ENCODE measurements at regions not wholly inside any gene's neighbourhood (a gene's known extent, or its start where the extent isn't known, plus 50 kb on each side); places are given as distances from the start of the nearest gene placed in this dataset.

DNA sequence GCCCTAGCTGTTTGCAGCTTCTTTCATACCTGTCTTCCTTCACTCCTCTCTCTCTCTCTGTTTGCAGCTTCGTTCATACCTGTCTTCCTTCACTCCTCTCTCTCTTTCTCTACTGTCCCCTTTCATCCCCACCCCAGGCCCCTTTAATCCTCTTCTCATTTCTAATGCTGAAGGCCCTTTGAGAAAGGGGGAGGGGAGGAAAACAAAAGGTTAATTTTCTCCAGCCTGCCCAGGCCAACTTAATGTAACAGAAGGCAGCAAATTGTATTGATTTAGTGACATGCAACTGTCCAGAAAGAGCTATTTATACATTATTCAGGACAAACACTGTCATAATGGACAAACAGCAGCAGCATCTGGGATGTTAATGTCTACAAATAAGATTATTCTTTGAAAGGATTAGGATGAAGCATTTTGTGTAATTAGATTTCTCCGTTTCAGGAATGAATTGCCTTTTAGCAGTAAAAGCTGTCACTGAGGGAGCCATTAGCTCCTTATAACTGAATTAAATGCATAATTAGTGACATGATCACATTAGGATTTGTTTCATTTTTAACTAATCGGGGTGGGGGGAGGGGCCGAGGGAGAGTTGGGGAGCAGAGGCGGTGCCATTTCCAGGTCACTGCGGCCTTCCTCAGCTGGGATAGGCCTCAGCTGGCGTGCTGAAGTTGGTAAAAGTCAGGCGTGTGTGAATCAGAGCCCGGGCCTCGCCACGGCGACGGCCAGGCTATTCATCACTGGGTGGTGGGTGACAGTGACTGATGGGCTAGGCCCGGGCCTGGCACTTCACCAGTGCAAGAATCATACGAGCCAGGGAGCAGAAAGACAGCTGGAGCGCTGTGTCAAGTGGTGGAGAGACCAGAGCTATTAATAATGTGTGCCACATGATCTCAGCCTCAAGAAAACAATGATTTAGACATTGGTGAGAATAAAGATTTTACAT lies 174.5 kb downstream of the NKX6-1 start:
- ATAC-seq (ENCODE audit: insufficient read depth, low FRiP score): no peak
- TF ChIP-seq CTCF (IDR thresholded peaks at IDR 0.05; ENCODE audit: control extremely low read depth, extremely low read depth): no peak
- DNase-seq: no peak
- H3K36me3 ChIP-seq (ENCODE audit: control insufficient read depth in 4 of 4, insufficient read depth in 4 of 4, low read length in 4 of 4): no peaks in the 10 kb centered on the region
- H3K27ac ChIP-seq (ENCODE audit: low read depth in 1 of 2, low read length in 1 of 2): no peak overlapping the region
- H3K27me3 ChIP-seq (ENCODE audit: control insufficient read depth in 3 of 3, insufficient read depth in 3 of 3, low read length in 2 of 3): no peaks in the 10 kb centered on the region
- H3K4me1 ChIP-seq (ENCODE audit: control insufficient read depth in 5 of 5, insufficient read depth in 5 of 5, low read length in 5 of 5): no peaks in the 10 kb centered on the region
- H3K4me3 ChIP-seq: no peak overlapping the region
- whole genome bisulfite sequencing, 2 donors: 45% methylated on average over 16 of the region's 16 CpGs
- no peaks in the 10 kb centered on the region for H3K9me3 ChIP-seq (ENCODE audit: control insufficient read depth in 4 of 4, insufficient read depth in 3 of 4, low read length in 3 of 4)
- H3K9ac ChIP-seq (ENCODE audit: insufficient read depth in 1 of 2, low read length in 2 of 2): no peak overlapping the region

GRCh38 chr4:84319124-84319523 lies 180.0 kb downstream of the NKX6-1 start:
- no peaks in the 10 kb centered on the region for H3K36me3 ChIP-seq (ENCODE audit: control insufficient read depth in 4 of 4, insufficient read depth in 4 of 4, low read length in 4 of 4)
- WGBS, 2 donors: 56 to 74% methylated on average over 4 of the region's 4 CpGs
- no peak overlapping the region for H3K9ac ChIP-seq (ENCODE audit: insufficient read depth in 1 of 2, low read length in 2 of 2)
- ATAC-seq (ENCODE audit: insufficient read depth, low FRiP score) (peak; percentile 47), DNase-seq (peak; percentile 52 to 84 (median 58))
- no peak for TF ChIP-seq CTCF (IDR thresholded peaks at IDR 0.05; ENCODE audit: control extremely low read depth, extremely low read depth)
- H3K9me3 ChIP-seq (ENCODE audit: control insufficient read depth in 4 of 4, insufficient read depth in 3 of 4, low read length in 3 of 4): no peaks in the 10 kb centered on the region
- H3K4me1 ChIP-seq (ENCODE audit: control insufficient read depth in 5 of 5, insufficient read depth in 5 of 5, low read length in 5 of 5): peaks cover 0 to 2% (median 0%) of the 10 kb centered on the region in 5 donors
- no peaks in the 10 kb centered on the region for H3K27me3 ChIP-seq (ENCODE audit: control insufficient read depth in 3 of 3, insufficient read depth in 3 of 3, low read length in 2 of 3)
- H3K27ac ChIP-seq (ENCODE audit: low read depth in 1 of 2, low read length in 1 of 2): no peak overlapping the region
- H3K4me3 ChIP-seq: no peak overlapping the region

DNA sequence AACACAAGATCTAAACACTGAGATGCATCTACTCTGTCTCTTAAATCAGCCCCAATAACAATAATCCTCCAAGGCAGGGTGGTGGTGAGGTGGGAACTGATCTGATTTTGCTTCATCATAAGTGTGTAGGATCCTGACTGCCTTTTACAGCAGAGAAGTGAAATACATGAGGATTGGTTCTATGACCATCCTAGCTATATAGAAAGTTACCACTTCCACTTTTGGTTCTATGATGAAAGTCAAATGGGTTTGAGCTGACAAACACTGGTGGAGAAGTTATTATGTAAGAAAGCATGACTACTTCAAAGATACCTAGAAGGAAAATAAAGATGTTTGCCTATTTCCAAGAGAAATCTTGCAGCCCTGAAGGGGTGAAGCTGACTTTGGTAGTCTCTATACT lies 181.6 kb downstream of the NKX6-1 start:
- Histone ChIP-seq H3K9me3 (ENCODE audit: control insufficient read depth in 4 of 4, insufficient read depth in 3 of 4, low read length in 3 of 4) (no peaks in the 10 kb centered on the region), H3K27ac (ENCODE audit: low read depth in 1 of 2, low read length in 1 of 2) (no peak overlapping the region), H3K36me3 (ENCODE audit: control insufficient read depth in 4 of 4, insufficient read depth in 4 of 4, low read length in 4 of 4) (no peaks in the 10 kb centered on the region), H3K9ac (ENCODE audit: insufficient read depth in 1 of 2, low read length in 2 of 2) (no peak overlapping the region), H3K27me3 (ENCODE audit: control insufficient read depth in 3 of 3, insufficient read depth in 3 of 3, low read length in 2 of 3) (no peaks in the 10 kb centered on the region), H3K4me1 (ENCODE audit: control insufficient read depth in 5 of 5, insufficient read depth in 5 of 5, low read length in 5 of 5) (peaks cover 0 to 2% (median 0%) of the 10 kb centered on the region in 5 donors), H3K4me3 (no peak overlapping the region)
- DNase-seq: no peak
- TF ChIP-seq CTCF (IDR thresholded peaks at IDR 0.05; ENCODE audit: control extremely low read depth, extremely low read depth): no peak
- ATAC-seq (ENCODE audit: insufficient read depth, low FRiP score): no peak

All from lung (tissue), 11 donors.